Lung (tissue), 11 donors: ENCODE measurements at regions not wholly inside any gene's neighbourhood (a gene's known extent, or its start where the extent isn't known, plus 50 kb on each side); places are given as distances from the start of the nearest gene placed in this dataset.
"Not testable (repeated sequence)": the region's sequence is repeated elsewhere in the genome, so short reads cannot be mapped to it uniquely, and the experiment has no call there.

Experiments used
- ATAC-seq: fragments of 200-7000 bp; cut with Tn5 transposase; one replicate; pipeline ENCODE4 v1.9.1; 2020; ENCODE audit warnings: moderate number of reproducible peaks; ENCODE audit not compliant: insufficient read depth, low FRiP score
- DNase-seq, 3 donors: peaks; one replicate each; pipeline ENCODE4 v3.0.0-alpha.2; 2013 to 2017
- H3K27ac ChIP-seq, 2 donors: one replicate each; pipeline ENCODE4 v1.5.1; 2013; ENCODE audit warnings: mild to moderate bottlenecking in 2 of 2, moderate library complexity in 2 of 2, control low read depth in 1 of 2, inconsistent platforms in 1 of 2, low read depth in 1 of 2, low read length in 1 of 2
- H3K27me3 ChIP-seq, 3 donors: one replicate each; pipeline ENCODE4 v1.5.1; 2013; ENCODE audit warnings: low read length in 2 of 3; ENCODE audit not compliant: control insufficient read depth in 3 of 3, insufficient read depth in 3 of 3
- H3K36me3 ChIP-seq, 4 donors: one replicate each; pipeline ENCODE4 v1.5.1; 2013; ENCODE audit warnings: low read length in 4 of 4, mild to moderate bottlenecking in 1 of 4, moderate library complexity in 1 of 4; ENCODE audit not compliant: control insufficient read depth in 4 of 4, insufficient read depth in 4 of 4
- H3K4me1 ChIP-seq, 5 donors: one replicate each; pipeline ENCODE4 v1.5.1; 2013; ENCODE audit warnings: low read length in 5 of 5, mild to moderate bottlenecking in 2 of 5, moderate library complexity in 1 of 5; ENCODE audit not compliant: control insufficient read depth in 5 of 5, insufficient read depth in 5 of 5
- H3K4me3 ChIP-seq: one replicate; pipeline ENCODE4 v1.5.1; 2013; ENCODE audit warnings: mild to moderate bottlenecking, control low read depth, moderate library complexity
- H3K9ac ChIP-seq, 2 donors: one replicate each; pipeline ENCODE4 v1.5.1; 2013; ENCODE audit warnings: low read length in 2 of 2, control low read depth in 1 of 2; ENCODE audit not compliant: insufficient read depth in 1 of 2
- H3K9me3 ChIP-seq, 4 donors: one replicate each; pipeline ENCODE4 v1.5.1; 2013; ENCODE audit warnings: low read length in 3 of 4, mild to moderate bottlenecking in 1 of 4, moderate library complexity in 1 of 4; ENCODE audit not compliant: control insufficient read depth in 4 of 4, insufficient read depth in 3 of 4
- CTCF ChIP-seq: IDR thresholded peaks from 2 replicates; pipeline ENCODE4 v1.5.1; 2012; ENCODE audit warnings: mild to moderate bottlenecking; ENCODE audit errors: control extremely low read depth, extremely low read depth
- WGBS, 2 donors: extraction: QIAGEN DNeasy Blood & Tissue Kit; methylation state at CpG; one replicate each; pipeline ENCODE4 v1.1.7; 2013; 5-methylcytosine and 5-hydroxymethylcytosine counted together
- donor health status: control.
- donor health status: control.
- donor health status: Bipolar disorder and iron deficiency.
- donor health status: healthy.
- donor health status: DM: yes; HTN: yes; CAD: no.

GRCh38 chr7:80027611-80028173 lies 106.9 kb upstream of the GNAI1 start:
- no peak for TF ChIP-seq CTCF
- ATAC-seq, result no peak
- 70 to 88% methylated on average over 4 of the region's 4 CpGs for WGBS, 2 donors

GRCh38 chr7:80026766-80027165 lies 107.9 kb upstream of the GNAI1 start:
- 76 to 83% methylated on average over 4 of the region's 4 CpGs for WGBS, 2 donors
- Histone ChIP-seq H3K4me3 (no peak overlapping the region), H3K4me1 (peaks cover 0 to 3% (median 0%) of the 10 kb centered on the region in 5 donors), H3K9me3 (no peaks in the 10 kb centered on the region), H3K27ac (no peak overlapping the region), H3K36me3 (no peaks in the 10 kb centered on the region), H3K9ac (no peak overlapping the region), H3K27me3 (no peaks in the 10 kb centered on the region)
- ATAC-seq, result no peak
- no peak for DNase-seq
- no peak for TF ChIP-seq CTCF

More at GRCh38 chr7:80027611-80028173, 106.9 kb upstream of the GNAI1 start:
- Histone ChIP-seq H3K4me3 (no peak overlapping the region), H3K9ac (no peak overlapping the region), H3K4me1 (peaks cover 0 to 3% (median 0%) of the 10 kb centered on the region in 5 donors), H3K36me3 (no peaks in the 10 kb centered on the region), H3K9me3 (no peaks in the 10 kb centered on the region), H3K27ac (no peak overlapping the region), H3K27me3 (no peaks in the 10 kb centered on the region)
- DNase-seq, result no peak

- 42 to 72% methylated on average over 5 of the region's 5 CpGs for WGBS, 2 donors
- H3K9me3 ChIP-seq, H3K27ac ChIP-seq, H3K4me3 ChIP-seq, H3K36me3 ChIP-seq, H3K4me1 ChIP-seq, H3K27me3 ChIP-seq, H3K9ac ChIP-seq, ATAC-seq, DNase-seq: not testable (repeated sequence)
Measured at GRCh38 chr7:80020277-80020676, 114.4 kb upstream of the GNAI1 start.

GRCh38 chr7:80019809-80020207 lies 114.8 kb upstream of the GNAI1 start:
- 69 to 74% methylated on average over 4 of the region's 4 CpGs for WGBS, 2 donors
- H3K36me3 ChIP-seq, H3K27ac ChIP-seq: not testable (repeated sequence)

More at GRCh38 chr7:80019809-80020207, 114.8 kb upstream of the GNAI1 start:
- not testable (repeated sequence) for H3K4me1 ChIP-seq, DNase-seq, H3K9me3 ChIP-seq, H3K27me3 ChIP-seq, H3K4me3 ChIP-seq, H3K9ac ChIP-seq, ATAC-seq
